HG02588 (cell line): ENCODE measurements at regions not wholly inside any gene's neighbourhood (a gene's known extent, or its start where the extent isn't known, plus 50 kb on each side); places are given as distances from the start of the nearest gene placed in this dataset.

Source experiments
- ATAC-seq: cut with Tn5 transposase; IDR thresholded peaks from one replicate; pipeline ENCODE4 v1.9.1; 2021; ENCODE audit warnings: mild to moderate bottlenecking, moderate library complexity; ENCODE audit not compliant: unreplicated experiment

GRCh38 chr10:83848677-83849076 lies 290.6 kb upstream of the GHITM start:
- ATAC-seq, result no peak

GRCh38 chr10:83849150-83849549 lies 290.2 kb upstream of the GHITM start:
- no peak for ATAC-seq

GRCh38 chr10:83852146-83852545 lies 287.2 kb upstream of the GHITM start:
- ATAC-seq, result no peak

GRCh38 chr10:83862723-83863122 lies 276.6 kb upstream of the GHITM start:
- no peak for ATAC-seq

GRCh38 chr10:83863283-83863966 lies 275.9 kb upstream of the GHITM start:
- no peak for ATAC-seq

- no peak for ATAC-seq
These were observed 269.4 kb upstream of the GHITM start for GRCh38 chr10:83869898-83870297.

GRCh38 chr10:83871187-83872081 lies 267.9 kb upstream of the GHITM start:
- peak; percentile 98 for ATAC-seq

GRCh38 chr10:83880252-83880791 lies 259.0 kb upstream of the GHITM start:
- ATAC-seq, result no peak

GRCh38 chr10:83881661-83882060 lies 257.6 kb upstream of the GHITM start:
- ATAC-seq, result no peak

- ATAC-seq, result no peak
These were observed 252.4 kb upstream of the GHITM start for GRCh38 chr10:83886871-83887270.

GRCh38 chr10:83892737-83893136 lies 246.6 kb upstream of the GHITM start:
- no peak for ATAC-seq

GRCh38 chr10:83896219-83896618 lies 243.1 kb upstream of the GHITM start:
- no peak for ATAC-seq

GRCh38 chr10:83897626-83898025 lies 241.7 kb upstream of the GHITM start:
- ATAC-seq, result no peak

GRCh38 chr10:83908506-83908905 lies 230.8 kb upstream of the GHITM start:
- no peak for ATAC-seq

GRCh38 chr10:83909001-83909400 lies 230.3 kb upstream of the GHITM start:
- ATAC-seq, result no peak

- no peak for ATAC-seq
These were observed 223.5 kb upstream of the GHITM start for GRCh38 chr10:83915801-83916200.

- peak; percentile 97 for ATAC-seq
These were observed 221.5 kb upstream of the GHITM start for GRCh38 chr10:83917537-83918506.

- no peak for ATAC-seq
These were observed 220.1 kb upstream of the GHITM start for GRCh38 chr10:83919187-83919586.

GRCh38 chr10:83921984-83922860 lies 217.1 kb upstream of the GHITM start:
- no peak for ATAC-seq

GRCh38 chr10:83925133-83925532 lies 214.2 kb upstream of the GHITM start:
- ATAC-seq, result no peak
